Panc1 (cell line): ENCODE measurements at regions not wholly inside any gene's neighbourhood (a gene's known extent, or its start where the extent isn't known, plus 50 kb on each side); places are given as distances from the start of the nearest gene placed in this dataset.

Experiments
- ATAC-seq: fragments of 200-7000 bp; cut with Tn5 transposase; 2 replicates; pipeline ENCODE4 v1.9.1; 2020; ENCODE audit warnings: mild to moderate bottlenecking, moderate library complexity
- BruUV-seq: library from RNA; stranded (reverse); fragments of 400-500 nt; replicated peaks from 2 replicates; lab custom pipeline; 2021; lab: Mats Ljungman, UMichigan
- CTCF ChIA-PET: fragments of 300-600 bp; sonication (Branson Sonifier 250); formaldehyde crosslinking; loops from one replicate; lab custom pipeline; 2022; ENCODE audit warnings: antibody characterized with exemption; lab: Charles Lee
- POLR2A ChIA-PET: fragments of 300-600 bp; sonication (Branson Sonifier 250); formaldehyde crosslinking; loops from one replicate; lab custom pipeline; 2022; ENCODE audit warnings: antibody characterized with exemption; lab: Charles Lee
- DNase-seq: peaks from one replicate; pipeline ENCODE4 v3.0.0-alpha.2; 2010; ENCODE audit warnings: low read depth, low spot score
- H3K27ac ChIP-seq: 2 replicates; pipeline ENCODE4 v1.5.1; 2011; ENCODE audit warnings: mild to moderate bottlenecking, low read length, inconsistent platforms
- H3K27me3 ChIP-seq: fragments of 200-500 bp; sonication (Bioruptor generic); 2 replicates; pipeline ENCODE4 v1.6.0; 2014; ENCODE audit warnings: low read length, inconsistent platforms; ENCODE audit not compliant: control insufficient read depth, insufficient read depth
- H3K36me3 ChIP-seq: fragments of 200-500 bp; sonication (Bioruptor generic); 2 replicates; pipeline ENCODE4 v1.5.1; 2014; ENCODE audit warnings: inconsistent platforms, mild to moderate bottlenecking, low read length, moderate library complexity; ENCODE audit not compliant: control insufficient read depth, insufficient read depth
- H3K4me1 ChIP-seq: 2 replicates; pipeline ENCODE4 v1.5.1; 2011; ENCODE audit warnings: inconsistent platforms, mild to moderate bottlenecking, low read length, moderate library complexity; ENCODE audit not compliant: control insufficient read depth, insufficient read depth
- H3K4me3 ChIP-seq, 2 experiments: 2 replicates each; pipeline ENCODE4 v1.5.1; 2011 to 2012; ENCODE audit warnings: low read depth in 2 of 2, low read length in 2 of 2, mild to moderate bottlenecking in 2 of 2, inconsistent platforms in 1 of 2, moderate library complexity in 1 of 2
- H3K9me3 ChIP-seq: fragments of 200-500 bp; sonication (Bioruptor generic); 2 replicates; pipeline ENCODE4 v1.5.1; 2014; ENCODE audit warnings: low read depth, mild to moderate bottlenecking, inconsistent platforms, low read length, moderate library complexity; ENCODE audit not compliant: control insufficient read depth, insufficient read depth
- CTCF ChIP-seq: fragments of 450-650 bp; IDR thresholded peaks from 2 replicates; pipeline ENCODE4 v1.5.1; 2017; ENCODE audit warnings: mild to moderate bottlenecking
- POLR2AphosphoS5 ChIP-seq: IDR thresholded peaks from 2 replicates; pipeline ENCODE4 v1.6.1; 2012; ENCODE audit warnings: mild to moderate bottlenecking, low read depth, low read length, moderate library complexity
- REST ChIP-seq, 2 experiments: IDR thresholded peaks; 2 replicates each; pipeline ENCODE4 v1.6.1; 2011 to 2012; ENCODE audit warnings: low read depth in 2 of 2, control low read depth in 1 of 2, low read length in 1 of 2, mild to moderate bottlenecking in 1 of 2, moderate library complexity in 1 of 2; ENCODE audit not compliant: insufficient read depth in 1 of 2
- SIN3A ChIP-seq: IDR thresholded peaks from 2 replicates; pipeline ENCODE4 v1.6.1; 2012; ENCODE audit warnings: low read depth, mild to moderate bottlenecking, low read length, moderate library complexity, borderline replicate concordance; ENCODE audit not compliant: insufficient read depth
- TCF7L2 ChIP-seq: IDR thresholded peaks from 2 replicates; pipeline ENCODE4 v1.6.1; 2011; ENCODE audit warnings: mild to moderate bottlenecking, low read depth, low read length, inconsistent platforms
- in situ Hi-C: cut with HindIII; loops from 2 replicates; pipeline ENCODE4 v1.10.0; 2016; ENCODE audit warnings: low sequenced_read_pairs, low pct_unique_long_range_greater_than_20kb
- intact Hi-C: fragments of 100-400 bp; cut with micrococcal nuclease; formaldehyde crosslinking; loops from one replicate; pipeline ENCODE4 v1.10.0; 2022; ENCODE audit not compliant: unreplicated experiment

- DNase-seq, result no peak
- no peak overlapping the region for H3K27ac ChIP-seq
- in situ Hi-C loops (no loop called here), intact Hi-C loops (no loop called here)
- no peaks in the 10 kb centered on the region for H3K4me1 ChIP-seq
- H3K36me3 ChIP-seq, result no peaks in the 10 kb centered on the region
- H3K9me3 ChIP-seq, result no peaks in the 10 kb centered on the region
- ChIA-PET POLR2A (no interaction called here), CTCF (no interaction called here)
- no peaks in the 10 kb centered on the region for H3K27me3 ChIP-seq
- no TSS peak for BruUV-seq
- H3K4me3 ChIP-seq, result no peak overlapping the region
- TF ChIP-seq REST (IDR thresholded peaks at IDR 0.05; ENCODE audit: insufficient read depth in 1 of 2, low read depth in 2 of 2, low read length in 1 of 2) (no peak), CTCF (no peak), SIN3A (no peak), POLR2AphosphoS5 (no peak), TCF7L2 (no peak)
- no peak for ATAC-seq
These were observed 495.7 kb upstream of the TPK1 start for GRCh38 chr7:145331522-145331921.

- ATAC-seq (no peak), DNase-seq (no peak)
- in situ Hi-C loops, result no loop called here
- no peak overlapping the region for H3K27ac ChIP-seq
- TF ChIP-seq TCF7L2, result no peak
- TF ChIP-seq SIN3A, result no peak
- no peak for TF ChIP-seq REST (IDR thresholded peaks at IDR 0.05; ENCODE audit: insufficient read depth in 1 of 2, low read depth in 2 of 2, low read length in 1 of 2)
- no peak for TF ChIP-seq CTCF
- TF ChIP-seq POLR2AphosphoS5, result no peak
- BruUV-seq, result no TSS peak
- no peaks in the 10 kb centered on the region for H3K9me3 ChIP-seq
- no peaks in the 10 kb centered on the region for H3K27me3 ChIP-seq
- no peak overlapping the region for H3K4me3 ChIP-seq
- no peaks in the 10 kb centered on the region for H3K36me3 ChIP-seq
- intact Hi-C loops, result no loop called here
- POLR2A ChIA-PET, result no interaction called here
- H3K4me1 ChIP-seq, result no peaks in the 10 kb centered on the region
- CTCF ChIA-PET, result no interaction called here
These were observed 495.2 kb upstream of the TPK1 start for GRCh38 chr7:145331076-145331475.
